IPS-18a (cell line): ENCODE measurements at regions not wholly inside any gene's neighbourhood (a gene's known extent, or its start where the extent isn't known, plus 50 kb on each side); places are given as distances from the start of the nearest gene placed in this dataset.

Experiments used
- H3K27ac ChIP-seq: one replicate; pipeline ENCODE4 v1.5.1; 2013; ENCODE audit warnings: low read length
- H3K27me3 ChIP-seq: one replicate; pipeline ENCODE4 v1.6.1; 2013; ENCODE audit warnings: mild to moderate bottlenecking, low read length; ENCODE audit not compliant: control insufficient read depth, insufficient read depth
- H3K36me3 ChIP-seq: one replicate; pipeline ENCODE4 v1.6.1; 2013; ENCODE audit warnings: low read depth, low read length; ENCODE audit not compliant: control insufficient read depth
- H3K4me1 ChIP-seq: one replicate; pipeline ENCODE4 v1.6.1; 2013; ENCODE audit warnings: low read depth, low read length; ENCODE audit not compliant: control insufficient read depth
- H3K4me3 ChIP-seq: one replicate; pipeline ENCODE4 v1.5.1; 2013; ENCODE audit warnings: low read length
- H3K9ac ChIP-seq: one replicate; pipeline ENCODE4 v1.6.1; 2013; ENCODE audit warnings: mild to moderate bottlenecking, low read length, moderate library complexity
- H3K9me3 ChIP-seq: one replicate; pipeline ENCODE4 v1.6.1; 2013; ENCODE audit warnings: low read depth, low read length; ENCODE audit not compliant: control insufficient read depth

DNA sequence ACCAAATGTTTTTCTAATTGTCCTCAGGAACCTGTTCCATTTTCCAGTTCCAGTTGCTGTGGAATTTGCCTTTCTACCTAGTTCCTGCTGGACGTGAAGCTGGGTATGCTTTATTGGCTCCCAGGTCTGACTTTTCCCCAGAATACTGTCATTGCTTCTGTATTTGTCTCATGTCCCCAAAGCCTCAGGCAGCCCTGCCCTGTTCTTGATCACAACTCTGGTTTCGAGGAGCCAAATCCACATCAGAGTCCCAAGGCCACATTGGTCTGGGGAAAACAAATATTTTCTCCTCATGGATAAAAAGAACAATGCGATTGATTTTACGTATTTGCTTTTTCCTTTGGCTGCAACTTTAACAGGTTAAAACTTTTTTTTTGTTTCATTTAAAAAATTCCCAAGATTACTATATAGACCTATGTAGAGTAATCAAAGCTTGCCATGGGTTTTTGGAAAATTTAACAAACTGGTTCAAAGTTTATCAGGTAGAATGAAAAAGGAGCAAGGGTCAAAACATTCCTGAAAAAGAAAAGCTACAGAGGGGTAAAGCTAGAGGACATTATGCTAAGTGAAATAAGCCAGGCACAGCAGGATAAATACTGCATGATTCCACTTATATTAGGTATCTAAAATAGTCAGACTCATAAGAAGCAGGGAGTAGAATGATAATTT lies 85.2 kb downstream of the MDH1 start:
- Histone ChIP-seq H3K27me3 (no peaks in the 10 kb centered on the region), H3K36me3 (no peaks in the 10 kb centered on the region)

DNA sequence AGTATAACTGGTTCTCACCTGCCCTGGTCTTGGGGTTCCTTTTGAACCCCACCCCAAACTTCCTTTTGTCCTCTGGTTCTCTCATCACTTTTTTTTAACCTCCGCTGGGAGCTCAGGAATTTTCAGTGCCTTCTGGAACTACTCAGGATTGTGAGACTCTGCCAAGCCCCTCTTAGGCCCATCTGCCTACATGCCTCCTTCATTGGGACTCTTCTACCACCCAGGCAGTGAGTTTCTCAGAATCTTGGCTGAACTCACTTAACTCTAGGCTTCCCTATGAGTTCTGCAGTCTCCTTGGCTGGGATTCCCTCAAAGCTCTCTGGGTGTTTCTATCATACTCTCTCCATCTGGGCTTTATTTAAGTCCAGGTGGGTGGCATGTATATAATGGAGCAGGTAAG lies 86.3 kb downstream of the MDH1 start:
- no peak overlapping the region for H3K27ac ChIP-seq
- H3K4me1 ChIP-seq, result peaks cover 5% of the 10 kb centered on the region
- H3K4me3 ChIP-seq, result no peak overlapping the region
- no peak overlapping the region for H3K9ac ChIP-seq
- no peaks in the 10 kb centered on the region for H3K9me3 ChIP-seq
- H3K36me3 ChIP-seq, result no peaks in the 10 kb centered on the region
- H3K27me3 ChIP-seq, result no peaks in the 10 kb centered on the region

More for the DNA sequence above, 85.2 kb downstream of the MDH1 start:
- Histone ChIP-seq H3K27ac (no peak overlapping the region), H3K9me3 (no peaks in the 10 kb centered on the region), H3K4me3 (no peak overlapping the region), H3K9ac (no peak overlapping the region), H3K4me1 (peaks cover 5% of the 10 kb centered on the region)

DNA sequence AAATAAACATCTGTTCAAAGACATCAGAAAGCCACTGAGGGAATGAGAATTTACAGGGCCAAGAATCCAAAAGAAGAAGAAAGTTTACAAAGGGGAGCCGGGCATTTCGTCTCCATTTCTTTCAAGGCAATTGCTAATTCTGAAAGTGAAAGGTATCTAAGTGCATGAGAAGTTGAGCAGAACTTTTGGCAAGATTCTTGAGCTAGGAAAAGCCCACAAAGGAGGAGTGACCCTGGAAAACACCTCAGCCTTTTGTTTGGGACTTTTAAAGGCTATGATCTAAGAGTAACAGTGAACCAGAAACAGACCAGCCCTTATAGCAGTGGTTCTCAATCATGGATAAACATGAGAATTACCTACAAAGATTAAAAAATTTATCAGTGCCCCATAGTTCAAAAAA lies 87.4 kb downstream of the MDH1 start:
- H3K27ac ChIP-seq, result no peak overlapping the region
- no peaks in the 10 kb centered on the region for H3K27me3 ChIP-seq
- H3K9ac ChIP-seq, result no peak overlapping the region
- H3K9me3 ChIP-seq, result no peaks in the 10 kb centered on the region
- H3K4me1 ChIP-seq, result peaks cover 9% of the 10 kb centered on the region
- H3K36me3 ChIP-seq, result no peaks in the 10 kb centered on the region
- H3K4me3 ChIP-seq, result no peak overlapping the region

DNA sequence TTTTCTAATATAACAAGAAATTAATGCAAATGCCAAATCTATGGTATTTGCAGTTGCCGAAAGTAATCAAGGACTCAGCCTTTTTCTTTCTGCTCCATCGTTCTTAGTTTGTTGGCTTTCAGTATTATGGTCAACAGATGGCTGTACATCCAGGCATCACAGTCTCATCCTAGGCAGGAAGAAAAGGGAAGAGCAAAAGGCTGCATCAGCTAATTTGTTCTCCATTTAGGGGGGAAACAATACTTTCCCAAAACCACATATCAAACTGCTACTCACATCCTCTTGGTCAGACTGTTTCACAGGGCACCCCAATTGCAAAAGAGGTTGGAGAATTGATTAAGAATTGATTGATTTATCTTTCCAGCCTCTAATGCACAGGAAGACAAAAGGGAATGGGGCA lies 89.3 kb downstream of the MDH1 start:
- Histone ChIP-seq H3K36me3 (no peaks in the 10 kb centered on the region), H3K9ac (no peak overlapping the region), H3K27ac (no peak overlapping the region), H3K4me1 (peaks cover 9% of the 10 kb centered on the region), H3K27me3 (no peaks in the 10 kb centered on the region), H3K9me3 (no peaks in the 10 kb centered on the region), H3K4me3 (no peak overlapping the region)

DNA sequence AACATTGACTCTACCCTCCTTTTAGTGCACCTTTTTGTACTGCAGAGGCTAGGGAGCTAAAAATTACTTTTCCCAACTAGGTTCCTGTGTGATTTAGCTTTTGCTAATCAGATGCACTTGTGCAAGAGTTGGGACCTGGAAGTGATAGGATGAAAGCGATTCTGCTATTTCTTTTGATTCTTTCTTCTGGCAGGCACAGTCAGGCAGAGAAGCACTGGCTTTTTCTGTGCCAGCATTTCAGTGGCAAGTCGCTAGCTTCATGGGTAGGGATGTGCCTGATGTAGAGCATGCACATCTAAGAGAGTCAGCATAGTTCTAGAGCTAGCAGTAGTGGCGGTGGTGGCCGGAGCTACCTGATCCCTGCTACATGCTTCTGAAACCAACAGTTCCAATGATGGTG lies 89.8 kb downstream of the MDH1 start:
- peaks cover 9% of the 10 kb centered on the region for H3K4me1 ChIP-seq
- no peaks in the 10 kb centered on the region for H3K9me3 ChIP-seq
- H3K9ac ChIP-seq, result no peak overlapping the region
- no peak overlapping the region for H3K27ac ChIP-seq
- no peaks in the 10 kb centered on the region for H3K27me3 ChIP-seq
- H3K4me3 ChIP-seq, result no peak overlapping the region
- no peaks in the 10 kb centered on the region for H3K36me3 ChIP-seq

DNA sequence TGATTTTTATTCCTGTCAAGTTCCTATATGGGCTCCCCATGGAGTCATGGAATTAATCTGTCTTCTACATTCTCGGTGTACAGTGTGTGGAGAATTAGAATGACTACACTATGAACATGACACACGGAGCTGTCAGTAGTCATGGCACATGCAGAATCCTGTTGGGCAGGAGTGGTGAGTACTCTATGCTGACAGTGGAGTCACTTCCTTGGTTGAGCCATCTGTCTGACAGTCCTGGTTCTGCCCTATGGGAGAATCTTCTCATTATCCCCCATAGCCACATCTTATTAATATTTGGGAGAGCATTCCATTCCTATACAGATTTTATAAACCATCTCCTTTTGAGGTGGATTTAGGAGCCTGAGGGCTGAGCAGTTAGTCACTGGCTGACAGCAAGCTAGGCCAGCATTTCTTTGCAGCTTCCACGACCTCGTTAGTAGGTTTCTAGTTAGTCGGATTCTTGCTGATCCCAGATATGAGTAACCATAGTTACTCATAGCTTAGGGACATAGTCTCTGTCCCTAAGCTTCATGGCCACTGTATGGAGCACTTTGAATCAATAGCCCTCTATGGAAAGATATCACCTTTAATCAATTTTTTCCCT lies 90.6 kb downstream of the MDH1 start:
- Histone ChIP-seq H3K4me3 (no peak overlapping the region), H3K9me3 (no peaks in the 10 kb centered on the region), H3K9ac (no peak overlapping the region), H3K36me3 (no peaks in the 10 kb centered on the region), H3K4me1 (peaks cover 9% of the 10 kb centered on the region), H3K27me3 (no peaks in the 10 kb centered on the region), H3K27ac (no peak overlapping the region)

DNA sequence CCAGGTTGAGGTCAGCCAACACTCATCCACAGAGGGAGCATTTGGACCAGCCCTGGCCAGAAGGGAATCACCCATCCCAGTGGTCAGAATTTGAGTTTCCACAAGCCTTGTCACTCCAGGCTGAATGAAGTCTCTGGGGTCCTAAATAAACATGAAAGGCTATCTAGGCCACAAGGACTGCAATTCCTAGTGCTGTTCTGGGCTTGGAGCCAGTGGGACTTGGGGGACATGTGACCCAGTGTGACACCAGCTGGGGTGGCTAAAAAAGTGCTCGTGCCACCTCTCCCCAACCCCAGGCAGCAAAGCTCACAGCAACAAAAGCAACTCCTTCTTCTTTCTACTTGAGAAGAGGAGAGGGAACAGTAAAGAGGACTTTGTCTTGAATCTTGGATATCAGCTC lies 91.7 kb downstream of the MDH1 start:
- H3K36me3 ChIP-seq, result no peaks in the 10 kb centered on the region
- H3K27me3 ChIP-seq, result no peaks in the 10 kb centered on the region
- H3K9ac ChIP-seq, result no peak overlapping the region
- H3K4me1 ChIP-seq, result peaks cover 9% of the 10 kb centered on the region
- no peaks in the 10 kb centered on the region for H3K9me3 ChIP-seq
- no peak overlapping the region for H3K4me3 ChIP-seq
- no peak overlapping the region for H3K27ac ChIP-seq

DNA sequence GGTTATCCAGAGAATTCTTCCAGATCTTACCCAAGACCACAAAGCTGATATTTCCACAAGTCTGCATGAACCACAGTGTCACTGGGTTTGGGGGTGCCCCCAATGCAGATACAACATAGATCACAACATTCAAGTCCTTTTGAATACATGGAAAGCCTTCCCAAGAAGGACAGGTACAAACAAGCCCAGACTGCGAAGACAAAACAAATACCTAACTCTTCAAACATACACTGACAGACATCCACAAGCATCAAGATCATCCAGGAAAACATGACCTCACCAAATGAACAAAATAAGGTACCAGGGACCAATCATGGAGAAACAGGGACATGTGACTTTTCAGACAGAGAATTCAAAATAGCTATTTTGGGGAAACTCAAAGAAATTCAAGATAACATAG lies 93.1 kb downstream of the MDH1 start:
- Histone ChIP-seq H3K9ac (no peak overlapping the region), H3K36me3 (no peaks in the 10 kb centered on the region), H3K9me3 (no peaks in the 10 kb centered on the region)

DNA sequence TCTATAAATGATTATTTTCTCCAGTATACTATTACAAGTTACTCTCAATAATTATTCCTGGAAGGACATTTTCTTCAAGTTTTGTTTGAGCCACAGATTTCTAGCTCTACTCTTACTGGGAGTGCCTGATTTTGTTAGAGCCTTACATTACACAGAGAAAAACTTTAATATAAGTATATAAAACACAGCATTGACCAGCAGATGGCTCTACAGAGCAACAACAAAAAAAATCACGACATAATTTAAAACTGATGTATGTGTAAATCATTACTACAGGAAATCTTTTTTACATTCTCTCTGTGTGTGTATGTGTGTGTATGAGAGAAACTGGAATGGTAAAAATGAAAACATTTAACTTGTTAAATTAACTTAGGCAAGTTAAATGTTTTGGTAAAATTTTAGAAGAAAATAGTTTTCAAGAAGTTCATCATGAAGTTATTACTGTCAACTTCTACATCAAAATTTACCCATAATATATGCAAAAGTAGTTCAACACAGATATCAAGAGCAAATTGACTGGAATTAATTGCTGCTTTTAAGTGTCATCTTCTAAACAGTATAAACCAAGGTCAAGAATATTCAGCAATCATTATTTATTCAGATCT lies 103.3 kb downstream of the MDH1 start:
- Histone ChIP-seq H3K27ac (no peak overlapping the region), H3K36me3 (no peaks in the 10 kb centered on the region), H3K9ac (no peak overlapping the region), H3K9me3 (no peaks in the 10 kb centered on the region), H3K27me3 (no peaks in the 10 kb centered on the region), H3K4me3 (no peak overlapping the region), H3K4me1 (no peaks in the 10 kb centered on the region)

More for the DNA sequence above, 93.1 kb downstream of the MDH1 start:
- peaks cover 5% of the 10 kb centered on the region for H3K4me1 ChIP-seq
- no peaks in the 10 kb centered on the region for H3K27me3 ChIP-seq
- H3K4me3 ChIP-seq, result no peak overlapping the region
- H3K27ac ChIP-seq, result no peak overlapping the region

DNA sequence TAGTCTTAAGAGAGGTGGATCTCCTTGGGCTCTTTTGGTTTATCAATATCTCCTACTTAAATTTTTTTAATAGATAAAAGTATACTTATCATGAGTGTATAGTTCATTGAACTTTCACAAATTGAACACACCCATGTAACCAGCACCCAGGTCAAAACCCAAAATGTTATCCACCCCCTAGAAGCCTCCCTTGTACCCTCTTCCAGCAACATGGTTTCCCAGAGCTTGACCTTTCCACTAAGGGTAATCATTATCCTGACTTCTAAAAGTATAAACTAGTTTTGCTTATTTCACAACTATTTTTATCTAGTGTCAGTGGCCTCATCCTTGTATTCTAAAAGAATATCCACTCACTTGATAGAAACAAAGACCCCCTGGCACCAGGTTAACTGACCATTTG lies 106.8 kb downstream of the MDH1 start:
- no peak overlapping the region for H3K9ac ChIP-seq
- no peaks in the 10 kb centered on the region for H3K36me3 ChIP-seq
- no peaks in the 10 kb centered on the region for H3K27me3 ChIP-seq
- no peak overlapping the region for H3K27ac ChIP-seq
- peaks cover 12% of the 10 kb centered on the region for H3K4me1 ChIP-seq
- H3K4me3 ChIP-seq, result no peak overlapping the region
- H3K9me3 ChIP-seq, result no peaks in the 10 kb centered on the region

DNA sequence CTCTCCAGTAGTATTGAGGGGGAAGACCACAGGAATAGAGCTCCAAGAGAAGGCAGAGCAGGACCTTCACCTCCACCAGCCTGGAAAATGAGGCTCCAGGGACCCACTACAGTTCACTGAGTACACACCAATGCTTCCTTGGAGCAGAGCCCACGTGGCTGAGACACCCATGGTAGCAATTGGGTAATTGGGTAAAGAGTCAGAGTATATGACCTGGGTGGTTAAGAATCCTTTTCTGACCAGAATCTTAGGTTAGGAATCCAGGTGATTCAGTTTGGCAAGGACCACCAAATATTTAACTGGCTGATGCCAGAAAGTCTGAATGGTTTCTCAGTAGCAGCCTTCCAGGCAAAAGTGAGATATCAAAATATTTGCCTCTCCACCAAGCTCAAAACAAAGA lies 107.7 kb downstream of the MDH1 start:
- Histone ChIP-seq H3K9me3 (no peaks in the 10 kb centered on the region), H3K4me1 (peaks cover 12% of the 10 kb centered on the region), H3K4me3 (no peak overlapping the region), H3K27ac (no peak overlapping the region), H3K9ac (no peak overlapping the region), H3K27me3 (no peaks in the 10 kb centered on the region), H3K36me3 (no peaks in the 10 kb centered on the region)

DNA sequence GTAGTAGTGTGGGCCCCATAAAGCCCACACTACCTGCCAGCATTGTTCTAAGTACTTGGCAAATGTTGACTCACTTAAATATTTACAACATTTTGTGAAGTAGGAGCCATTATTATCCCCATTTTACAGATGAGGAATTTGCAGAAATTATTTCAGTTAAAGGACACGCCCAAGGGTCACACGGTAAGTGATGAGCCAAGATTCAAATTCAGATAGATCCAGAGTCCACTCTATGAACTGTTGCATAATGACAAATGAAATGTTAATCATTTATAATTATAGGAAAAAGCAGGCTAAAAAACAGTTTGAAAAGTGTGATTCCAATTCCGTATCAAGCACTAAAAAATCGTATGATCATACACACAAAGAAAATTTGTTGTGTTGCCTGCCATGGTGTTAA lies 108.4 kb downstream of the MDH1 start:
- H3K4me3 ChIP-seq, result no peak overlapping the region
- H3K36me3 ChIP-seq, result no peaks in the 10 kb centered on the region
- H3K27ac ChIP-seq, result no peak overlapping the region
- H3K4me1 ChIP-seq, result peaks cover 12% of the 10 kb centered on the region
- no peaks in the 10 kb centered on the region for H3K9me3 ChIP-seq
- no peaks in the 10 kb centered on the region for H3K27me3 ChIP-seq
- H3K9ac ChIP-seq, result no peak overlapping the region
